IPS DF 6.9 (cell line): ENCODE measurements at regions not wholly inside any gene's neighbourhood (a gene's known extent, or its start where the extent isn't known, plus 50 kb on each side); places are given as distances from the start of the nearest gene placed in this dataset.

Source experiments
- DNase-seq: peaks from one replicate; pipeline ENCODE4 v3.0.0-alpha.2; 2013; ENCODE audit warnings: low read depth, low spot score
- H3K27ac ChIP-seq: one replicate; pipeline ENCODE4 v1.5.1; 2013; ENCODE audit warnings: low read length, control low read depth
- H3K27me3 ChIP-seq: 2 replicates; pipeline ENCODE4 v1.6.1; 2013; ENCODE audit warnings: mild to moderate bottlenecking, low read length; ENCODE audit not compliant: control insufficient read depth, insufficient read depth
- H3K36me3 ChIP-seq: 2 replicates; pipeline ENCODE4 v1.6.1; 2013; ENCODE audit warnings: low read length; ENCODE audit not compliant: control insufficient read depth, insufficient read depth
- H3K4me1 ChIP-seq: 2 replicates; pipeline ENCODE4 v1.6.1; 2013; ENCODE audit warnings: low read length; ENCODE audit not compliant: control insufficient read depth, insufficient read depth
- H3K4me3 ChIP-seq: 2 replicates; pipeline ENCODE4 v1.5.1; 2013; ENCODE audit warnings: mild to moderate bottlenecking, low read length
- H3K9me3 ChIP-seq: 2 replicates; pipeline ENCODE4 v1.6.1; 2013; ENCODE audit warnings: low read length, inconsistent platforms; ENCODE audit not compliant: control insufficient read depth, insufficient read depth
- WGBS: extraction: QIAGEN DNeasy Blood & Tissue Kit; methylation state at CpG from one replicate; pipeline ENCODE4 v1.1.7; 2013; ENCODE audit warnings: mixed read lengths, missing lambda C conversion rate; ENCODE audit not compliant: insufficient read length, insufficient coverage; 5-methylcytosine and 5-hydroxymethylcytosine counted together

GRCh38 chr1:60133000-60133673 lies 59.6 kb upstream of the C1orf87 start:
- Histone ChIP-seq H3K27me3 (no peaks in the 10 kb centered on the region), H3K27ac (no peak overlapping the region), H3K4me3 (no peak overlapping the region), H3K9me3 (no peaks in the 10 kb centered on the region), H3K4me1 (no peaks in the 10 kb centered on the region), H3K36me3 (no peaks in the 10 kb centered on the region)
- no CpG with 5 or more reads among the region's 9 CpGs for WGBS
- no peak for DNase-seq

- DNase-seq, result no peak
Observed at GRCh38 chr1:60132108-60132507, 58.5 kb upstream of the C1orf87 start.

GRCh38 chr1:60130703-60131102 lies 57.1 kb upstream of the C1orf87 start:
- DNase-seq, result no peak
- Histone ChIP-seq H3K9me3 (no peaks in the 10 kb centered on the region), H3K27ac (no peak overlapping the region), H3K27me3 (no peaks in the 10 kb centered on the region), H3K4me1 (no peaks in the 10 kb centered on the region), H3K36me3 (no peaks in the 10 kb centered on the region), H3K4me3 (no peak overlapping the region)
- no CpG with 5 or more reads among the region's 3 CpGs for WGBS

More at GRCh38 chr1:60132108-60132507, 58.5 kb upstream of the C1orf87 start:
- WGBS, result no CpG with 5 or more reads among the region's 5 CpGs
- Histone ChIP-seq H3K4me3 (no peak overlapping the region), H3K27ac (no peak overlapping the region), H3K27me3 (no peaks in the 10 kb centered on the region), H3K36me3 (no peaks in the 10 kb centered on the region), H3K9me3 (no peaks in the 10 kb centered on the region), H3K4me1 (no peaks in the 10 kb centered on the region)

GRCh38 chr1:60129911-60130310 lies 56.3 kb upstream of the C1orf87 start:
- no peaks in the 10 kb centered on the region for H3K4me1 ChIP-seq
- no peak overlapping the region for H3K4me3 ChIP-seq
- no CpG with 5 or more reads among the region's 4 CpGs for WGBS
- H3K9me3 ChIP-seq, result no peaks in the 10 kb centered on the region
- no peak for DNase-seq
- H3K27me3 ChIP-seq, result no peaks in the 10 kb centered on the region
- no peaks in the 10 kb centered on the region for H3K36me3 ChIP-seq
- H3K27ac ChIP-seq, result no peak overlapping the region

- WGBS, result no CpG with 5 or more reads among the region's 3 CpGs
- DNase-seq, result no peak
- H3K4me3 ChIP-seq, result no peak overlapping the region
- H3K27me3 ChIP-seq, result no peaks in the 10 kb centered on the region
- no peak overlapping the region for H3K27ac ChIP-seq
- no peaks in the 10 kb centered on the region for H3K9me3 ChIP-seq
- no peaks in the 10 kb centered on the region for H3K36me3 ChIP-seq
- no peaks in the 10 kb centered on the region for H3K4me1 ChIP-seq
Observed at GRCh38 chr1:60126723-60127122, 53.2 kb upstream of the C1orf87 start.
